ENCODE measurements at regions not wholly inside any gene's neighbourhood (a gene's known extent, or its start where the extent isn't known, plus 50 kb on each side); places are given as distances from the start of the nearest gene placed in this dataset.

DNA sequence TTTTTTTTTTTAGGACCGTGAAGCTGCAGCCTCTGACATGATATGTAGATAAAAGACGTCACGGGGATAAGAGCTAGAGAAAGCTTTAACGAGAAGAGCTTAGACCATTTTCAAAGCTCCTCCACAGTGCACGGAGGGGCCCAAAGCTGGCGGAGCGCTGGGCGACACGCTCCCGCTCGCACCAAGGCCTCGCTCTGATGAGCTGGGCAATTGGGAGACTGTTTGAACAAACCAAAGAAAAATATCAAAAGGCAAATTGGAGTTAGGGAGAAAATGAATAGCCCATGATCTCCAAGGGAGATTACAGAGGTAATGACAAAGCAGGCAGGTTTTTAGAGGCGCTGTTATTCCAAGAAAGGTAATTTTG is 179.4 kb downstream of the SREK1 start:
- in situ Hi-C loops (cut with HindIII; ENCODE audit: low pct_ligation_motif_present, low sequenced_read_pairs): loop anchor here (25.0 kb wide), 1 partner anchor 464 kb away; no protein-coding TSS in a partner anchor
- Histone ChIP-seq H3K27me3 (replicated peaks) (no peaks in the 10 kb centered on the region), H3K36me3 (replicated peaks) (no peaks in the 10 kb centered on the region), H3K4me3 (ENCODE audit: low read depth, low read length) (no peak overlapping the region), H3K27ac (no peak overlapping the region)
- TF ChIP-seq, protein P1, sequence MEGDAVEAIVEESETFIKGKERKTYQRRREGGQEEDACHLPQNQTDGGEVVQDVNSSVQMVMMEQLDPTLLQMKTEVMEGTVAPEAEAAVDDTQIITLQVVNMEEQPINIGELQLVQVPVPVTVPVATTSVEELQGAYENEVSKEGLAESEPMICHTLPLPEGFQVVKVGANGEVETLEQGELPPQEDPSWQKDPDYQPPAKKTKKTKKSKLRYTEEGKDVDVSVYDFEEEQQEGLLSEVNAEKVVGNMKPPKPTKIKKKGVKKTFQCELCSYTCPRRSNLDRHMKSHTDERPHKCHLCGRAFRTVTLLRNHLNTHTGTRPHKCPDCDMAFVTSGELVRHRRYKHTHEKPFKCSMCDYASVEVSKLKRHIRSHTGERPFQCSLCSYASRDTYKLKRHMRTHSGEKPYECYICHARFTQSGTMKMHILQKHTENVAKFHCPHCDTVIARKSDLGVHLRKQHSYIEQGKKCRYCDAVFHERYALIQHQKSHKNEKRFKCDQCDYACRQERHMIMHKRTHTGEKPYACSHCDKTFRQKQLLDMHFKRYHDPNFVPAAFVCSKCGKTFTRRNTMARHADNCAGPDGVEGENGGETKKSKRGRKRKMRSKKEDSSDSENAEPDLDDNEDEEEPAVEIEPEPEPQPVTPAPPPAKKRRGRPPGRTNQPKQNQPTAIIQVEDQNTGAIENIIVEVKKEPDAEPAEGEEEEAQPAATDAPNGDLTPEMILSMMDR (IDR thresholded peaks at IDR 0.05; ENCODE audit: low read depth, low read length, missing control alignments): no peak
- DNase-seq: no peak

DNA sequence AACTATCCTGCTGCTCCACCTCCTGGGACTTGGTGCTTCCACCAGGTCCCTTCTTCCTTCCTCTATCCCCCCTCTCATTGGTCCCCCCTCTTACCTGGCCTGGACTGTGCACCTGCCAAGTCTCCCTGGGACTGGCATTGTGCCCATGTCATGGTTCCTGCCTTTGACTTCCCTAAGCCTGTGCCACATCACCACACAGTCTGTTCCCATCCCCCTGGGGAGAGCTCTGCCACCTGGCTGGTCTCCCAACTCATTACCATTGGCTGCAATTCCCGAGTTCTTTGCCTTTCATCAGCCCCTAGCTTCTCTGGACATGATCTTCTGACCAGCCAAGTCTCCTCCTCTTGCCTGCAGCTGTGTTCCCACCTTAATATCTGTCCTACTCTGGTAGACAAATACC is 180.3 kb downstream of the SREK1 start:
- in situ Hi-C loops (cut with HindIII; ENCODE audit: low pct_ligation_motif_present, low sequenced_read_pairs): loop anchor here (25.0 kb wide), 1 partner anchor 463 kb away; no protein-coding TSS in a partner anchor
- no peak for DNase-seq
- Histone ChIP-seq H3K27me3 (replicated peaks) (no peaks in the 10 kb centered on the region), H3K4me3 (ENCODE audit: low read depth, low read length) (no peak overlapping the region), H3K27ac (no peak overlapping the region), H3K36me3 (replicated peaks) (no peaks in the 10 kb centered on the region)
- TF ChIP-seq, protein P1 (IDR thresholded peaks at IDR 0.05; ENCODE audit: low read depth, low read length, missing control alignments): no peak

- in situ Hi-C loops (cut with HindIII; ENCODE audit: low pct_ligation_motif_present, low sequenced_read_pairs): no loop called here
- DNase-seq: no peak
- TF ChIP-seq, protein P1 (IDR thresholded peaks at IDR 0.05; ENCODE audit: low read depth, low read length, missing control alignments): no peak
- Histone ChIP-seq H3K27ac (no peak overlapping the region), H3K4me3 (ENCODE audit: low read depth, low read length) (no peak overlapping the region), H3K27me3 (replicated peaks) (no peaks in the 10 kb centered on the region), H3K36me3 (replicated peaks) (no peaks in the 10 kb centered on the region)
Measured at GRCh38 chr5:66326276-66326675, 182.2 kb downstream of the SREK1 start.

- no peak overlapping the region for H3K4me3 ChIP-seq (ENCODE audit: low read depth, low read length)
- TF ChIP-seq, protein P1 (IDR thresholded peaks at IDR 0.05; ENCODE audit: low read depth, low read length, missing control alignments): no peak
- no peak overlapping the region for H3K27ac ChIP-seq
- no peaks in the 10 kb centered on the region for H3K36me3 ChIP-seq (replicated peaks)
- H3K27me3 ChIP-seq (replicated peaks): no peaks in the 10 kb centered on the region
- no peak for DNase-seq
- in situ Hi-C loops (cut with HindIII; ENCODE audit: low pct_ligation_motif_present, low sequenced_read_pairs): no loop called here
Measured at GRCh38 chr5:66327008-66327407, 182.9 kb downstream of the SREK1 start.

DNA sequence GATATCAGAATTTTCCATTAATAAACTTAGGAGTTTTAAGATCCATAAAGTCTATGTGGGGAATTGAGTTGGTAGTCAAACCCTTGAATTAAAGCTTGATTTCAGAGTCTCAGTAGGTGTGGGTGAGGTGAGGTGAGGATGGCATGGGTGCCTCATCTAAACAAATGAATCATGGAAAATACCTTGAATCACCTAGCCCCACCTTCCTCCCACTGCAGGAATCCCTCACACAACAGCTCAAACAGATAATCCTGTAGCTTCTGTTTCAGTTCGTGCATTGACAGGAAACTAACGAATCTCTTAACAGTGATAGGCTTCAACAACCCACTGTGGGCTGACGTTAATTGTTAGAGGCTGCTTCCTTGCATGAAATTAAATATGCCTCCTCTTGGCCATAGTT is 185.0 kb downstream of the SREK1 start:
- no peaks in the 10 kb centered on the region for H3K36me3 ChIP-seq (replicated peaks)
- in situ Hi-C loops (cut with HindIII; ENCODE audit: low pct_ligation_motif_present, low sequenced_read_pairs): no loop called here
- H3K27ac ChIP-seq: no peak overlapping the region
- TF ChIP-seq, protein P1 (IDR thresholded peaks at IDR 0.05; ENCODE audit: low read depth, low read length, missing control alignments): no peak
- no peak overlapping the region for H3K4me3 ChIP-seq (ENCODE audit: low read depth, low read length)
- no peak for DNase-seq
- H3K27me3 ChIP-seq (replicated peaks): no peaks in the 10 kb centered on the region

- Histone ChIP-seq H3K27me3 (replicated peaks) (peaks cover 2% of the 10 kb centered on the region), H3K4me3 (ENCODE audit: low read depth, low read length) (no peak overlapping the region), H3K36me3 (replicated peaks) (no peaks in the 10 kb centered on the region), H3K27ac (no peak overlapping the region)
- TF ChIP-seq, protein P1 (IDR thresholded peaks at IDR 0.05; ENCODE audit: low read depth, low read length, missing control alignments): no peak
- in situ Hi-C loops (cut with HindIII; ENCODE audit: low pct_ligation_motif_present, low sequenced_read_pairs): no loop called here
- no peak for DNase-seq
Measured at GRCh38 chr5:66333192-66333591, 189.1 kb downstream of the SREK1 start.
